OCI-LY3 (cell line): ENCODE measurements at regions not wholly inside any gene's neighbourhood (a gene's known extent, or its start where the extent isn't known, plus 50 kb on each side); places are given as distances from the start of the nearest gene placed in this dataset.

Experiments used
- H2AFZ ChIP-seq: fragments of 200-600, 300-600 bp; shearing (Covaris generic); 2 replicates; pipeline ENCODE4 v1.6.0; 2014; ENCODE audit warnings: antibody characterized with exemption, low read depth, low read length
- H3K27ac ChIP-seq: fragments of 200-600, 300-600 bp; sonication (generic); 2 replicates; pipeline ENCODE4 v1.5.1; 2014; ENCODE audit warnings: mild to moderate bottlenecking, low read length, moderate library complexity, mixed read lengths
- H3K27me3 ChIP-seq: fragments of 200-600, 300-600 bp; sonication (generic); 2 replicates; pipeline ENCODE4 v1.6.1; 2014; ENCODE audit warnings: low read depth, low read length, mixed read lengths
- H3K36me3 ChIP-seq: fragments of 200-600, 300-600 bp; sonication (generic); replicated peaks from 2 replicates; pipeline ENCODE3; 2014; ENCODE audit warnings: low read depth, low read length, mixed read lengths
- H3K4me1 ChIP-seq: fragments of 300-600, 200-600 bp; sonication (generic); 2 replicates; pipeline ENCODE4 v1.6.1; 2014; ENCODE audit warnings: low read length, mixed read lengths
- H3K4me2 ChIP-seq: fragments of 200-600, 300-600 bp; sonication (generic); 2 replicates; pipeline ENCODE4 v1.6.1; 2014; ENCODE audit warnings: low read length, mixed read lengths
- H3K4me3 ChIP-seq: fragments of 300-600, 200-600 bp; sonication (generic); 2 replicates; pipeline ENCODE4 v1.5.1; 2014; ENCODE audit warnings: antibody characterized with exemption, mild to moderate bottlenecking, low read length, moderate library complexity
- H3K79me2 ChIP-seq: fragments of 300-600, 200-600 bp; shearing (Covaris generic); 2 replicates; pipeline ENCODE4 v1.6.1; 2014; ENCODE audit warnings: mild to moderate bottlenecking, low read length, mixed read lengths
- H3K9ac ChIP-seq: fragments of 300-600, 200-600 bp; shearing (Covaris generic); 2 replicates; pipeline ENCODE4 v1.6.0; 2014; ENCODE audit warnings: mild to moderate bottlenecking, low read length, moderate library complexity
- H3K9me3 ChIP-seq: fragments of 200-600, 300-600 bp; shearing (Covaris generic); 2 replicates; pipeline ENCODE4 v1.6.1; 2014; ENCODE audit warnings: low read length, mixed read lengths; ENCODE audit not compliant: insufficient read depth
- H4K20me1 ChIP-seq: fragments of 200-600, 300-600 bp; sonication (generic); 2 replicates; pipeline ENCODE4 v1.6.1; 2016; ENCODE audit warnings: low read length, mixed read lengths; ENCODE audit not compliant: insufficient read depth
- CTCF ChIP-seq: fragments of 200-600, 300-600 bp; sonication (generic); IDR thresholded peaks from 2 replicates; pipeline ENCODE4 v1.5.1; 2014; ENCODE audit warnings: antibody characterized with exemption, low read length, low read depth
- EZH2phosphoT487 ChIP-seq: fragments of 200-600 bp; shearing (Covaris generic); IDR thresholded peaks from 2 replicates; pipeline ENCODE4 v1.6.1; 2018; ENCODE audit warnings: antibody characterized with exemption, mixed run types, low read depth

DNA sequence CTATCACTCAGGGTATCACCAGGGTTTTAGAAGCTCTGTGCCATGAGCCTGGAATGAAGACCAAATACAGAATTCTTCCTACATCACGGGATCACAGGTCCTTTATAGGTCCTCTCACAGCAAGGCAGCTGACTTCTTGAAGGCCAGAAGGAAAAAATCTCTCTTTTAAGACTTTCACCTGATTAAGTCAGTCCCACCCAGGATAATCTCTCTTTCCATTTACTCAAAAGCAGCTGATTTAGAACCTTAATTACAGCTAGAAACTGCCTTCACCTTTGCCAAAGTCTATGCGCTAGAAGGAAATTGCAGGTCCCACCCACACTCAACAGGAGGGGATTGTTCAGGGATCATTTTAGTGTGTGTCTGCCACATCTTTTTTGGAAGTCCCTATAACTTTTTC is 135.1 kb downstream of the RAB11FIP2 start:
- Histone ChIP-seq H3K27me3 (no peaks in the 10 kb centered on the region), H3K27ac (no peak overlapping the region)

GRCh38 chr10:117914334-117914733 is 132.4 kb downstream of the RAB11FIP2 start:
- no peaks in the 10 kb centered on the region for H3K36me3 ChIP-seq
- no peak overlapping the region for H3K9ac ChIP-seq
- TF ChIP-seq CTCF = no peak
- no peak for TF ChIP-seq EZH2phosphoT487
- H3K4me2 ChIP-seq = no peak overlapping the region
- H4K20me1 ChIP-seq = no peaks in the 10 kb centered on the region
- H2AFZ ChIP-seq = no peak overlapping the region
- no peaks in the 10 kb centered on the region for H3K4me1 ChIP-seq
- no peaks in the 10 kb centered on the region for H3K79me2 ChIP-seq
- no peak overlapping the region for H3K4me3 ChIP-seq
- H3K9me3 ChIP-seq = no peaks in the 10 kb centered on the region
- no peaks in the 10 kb centered on the region for H3K27me3 ChIP-seq
- H3K27ac ChIP-seq = no peak overlapping the region

More for the DNA sequence above, 135.1 kb downstream of the RAB11FIP2 start:
- H3K4me3 ChIP-seq = no peak overlapping the region
- no peaks in the 10 kb centered on the region for H3K36me3 ChIP-seq
- H3K79me2 ChIP-seq = no peaks in the 10 kb centered on the region
- no peaks in the 10 kb centered on the region for H3K9me3 ChIP-seq
- H2AFZ ChIP-seq = no peak overlapping the region
- H4K20me1 ChIP-seq = no peaks in the 10 kb centered on the region
- TF ChIP-seq CTCF = no peak
- no peak for TF ChIP-seq EZH2phosphoT487
- no peaks in the 10 kb centered on the region for H3K4me1 ChIP-seq
- H3K9ac ChIP-seq = no peak overlapping the region
- no peak overlapping the region for H3K4me2 ChIP-seq

DNA sequence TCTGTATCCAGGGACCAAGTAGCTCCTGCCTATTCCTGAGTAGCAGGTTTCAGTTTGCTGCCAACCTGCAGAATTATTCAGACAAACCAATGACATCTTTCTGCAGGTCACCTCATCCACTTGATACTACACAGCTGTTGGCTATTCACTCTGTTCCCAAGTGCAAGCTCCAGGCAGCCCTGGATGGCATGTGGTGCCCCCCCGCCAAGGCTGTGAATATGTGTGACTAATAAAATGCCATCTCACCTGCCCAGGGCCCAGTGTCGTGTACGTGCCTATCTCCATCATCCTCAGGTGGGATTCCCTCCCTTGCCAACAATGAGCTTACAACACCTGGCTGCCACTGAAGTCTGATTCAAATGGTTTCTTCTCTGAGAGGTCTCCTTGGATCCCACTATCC is 125.8 kb downstream of the RAB11FIP2 start:
- Histone ChIP-seq H3K36me3 (no peaks in the 10 kb centered on the region), H3K9me3 (no peaks in the 10 kb centered on the region), H3K4me1 (no peaks in the 10 kb centered on the region), H3K4me2 (no peak overlapping the region), H2AFZ (no peak overlapping the region), H4K20me1 (no peaks in the 10 kb centered on the region), H3K9ac (no peak overlapping the region), H3K79me2 (no peaks in the 10 kb centered on the region), H3K4me3 (no peak overlapping the region), H3K27ac (no peak overlapping the region), H3K27me3 (no peaks in the 10 kb centered on the region)
- TF ChIP-seq EZH2phosphoT487 (no peak), CTCF (no peak)

GRCh38 chr10:117921421-117921820 is 125.3 kb downstream of the RAB11FIP2 start:
- H3K9ac ChIP-seq = no peak overlapping the region
- TF ChIP-seq CTCF (no peak), EZH2phosphoT487 (no peak)
- no peaks in the 10 kb centered on the region for H3K79me2 ChIP-seq
- no peak overlapping the region for H3K4me3 ChIP-seq
- H2AFZ ChIP-seq = no peak overlapping the region
- H3K27ac ChIP-seq = no peak overlapping the region
- no peaks in the 10 kb centered on the region for H3K27me3 ChIP-seq
- H4K20me1 ChIP-seq = no peaks in the 10 kb centered on the region
- H3K4me1 ChIP-seq = no peaks in the 10 kb centered on the region
- no peak overlapping the region for H3K4me2 ChIP-seq
- no peaks in the 10 kb centered on the region for H3K36me3 ChIP-seq
- H3K9me3 ChIP-seq = no peaks in the 10 kb centered on the region
